ENCODE measurements at regions not wholly inside any gene's neighbourhood (a gene's known extent, or its start where the extent isn't known, plus 50 kb on each side); places are given as distances from the start of the nearest gene placed in this dataset.

- no peak for DNase-seq (ENCODE audit: low read depth, low spot score)
- Histone ChIP-seq H3K9me3 (ENCODE audit: control insufficient read depth, insufficient read depth, low read length) (no peaks in the 10 kb centered on the region), H3K4me3 (ENCODE audit: low read length) (no peak overlapping the region), H3K4me1 (ENCODE audit: control insufficient read depth, insufficient read depth, low read length) (no peaks in the 10 kb centered on the region), H3K27ac (ENCODE audit: low read length) (no peak overlapping the region), H3K27me3 (ENCODE audit: control insufficient read depth, insufficient read depth, low read length) (no peaks in the 10 kb centered on the region), H3K36me3 (ENCODE audit: control insufficient read depth, insufficient read depth, low read length) (no peaks in the 10 kb centered on the region)
Observed at GRCh38 chr5:165626161-165626560, 2120.7 kb downstream of the MAT2B start.

- DNase-seq (ENCODE audit: low read depth, low spot score) = no peak
- H3K9me3 ChIP-seq (ENCODE audit: control insufficient read depth, insufficient read depth, low read length) = no peaks in the 10 kb centered on the region
- H3K27me3 ChIP-seq (ENCODE audit: control insufficient read depth, insufficient read depth, low read length) = no peaks in the 10 kb centered on the region
- no peaks in the 10 kb centered on the region for H3K36me3 ChIP-seq (ENCODE audit: control insufficient read depth, insufficient read depth, low read length)
- H3K4me1 ChIP-seq (ENCODE audit: control insufficient read depth, insufficient read depth, low read length) = no peaks in the 10 kb centered on the region
- no peak overlapping the region for H3K4me3 ChIP-seq (ENCODE audit: low read length)
- no peak overlapping the region for H3K27ac ChIP-seq (ENCODE audit: low read length)
- no CpG with 5 or more reads among the region's 8 CpGs for WGBS (ENCODE audit: insufficient coverage, insufficient read length)
Observed at GRCh38 chr5:165627548-165628170, 2122.2 kb downstream of the MAT2B start.

- H3K4me1 ChIP-seq (ENCODE audit: control insufficient read depth, insufficient read depth, low read length) = peaks cover 3% of the 10 kb centered on the region; the same call in 1 of the 2 replicates
- H3K27ac ChIP-seq (ENCODE audit: low read length) = no peak overlapping the region
- no CpG with 5 or more reads among the region's 9 CpGs for WGBS (ENCODE audit: insufficient coverage, insufficient read length)
- H3K27me3 ChIP-seq (ENCODE audit: control insufficient read depth, insufficient read depth, low read length) = no peaks in the 10 kb centered on the region
- peak; percentile 78 for DNase-seq (ENCODE audit: low read depth, low spot score)
- no peak overlapping the region for H3K4me3 ChIP-seq (ENCODE audit: low read length)
- no peaks in the 10 kb centered on the region for H3K9me3 ChIP-seq (ENCODE audit: control insufficient read depth, insufficient read depth, low read length)
- no peaks in the 10 kb centered on the region for H3K36me3 ChIP-seq (ENCODE audit: control insufficient read depth, insufficient read depth, low read length)
Observed at GRCh38 chr5:165630261-165630778, 2124.9 kb downstream of the MAT2B start.

- Histone ChIP-seq H3K27me3 (ENCODE audit: control insufficient read depth, insufficient read depth, low read length) (no peaks in the 10 kb centered on the region), H3K4me1 (ENCODE audit: control insufficient read depth, insufficient read depth, low read length) (peaks cover 3% of the 10 kb centered on the region; the same call in 1 of the 2 replicates), H3K4me3 (ENCODE audit: low read length) (no peak overlapping the region), H3K27ac (ENCODE audit: low read length) (no peak overlapping the region), H3K9me3 (ENCODE audit: control insufficient read depth, insufficient read depth, low read length) (no peaks in the 10 kb centered on the region), H3K36me3 (ENCODE audit: control insufficient read depth, insufficient read depth, low read length) (no peaks in the 10 kb centered on the region)
- no CpG with 5 or more reads among the region's 1 CpG for WGBS (ENCODE audit: insufficient coverage, insufficient read length)
- DNase-seq (ENCODE audit: low read depth, low spot score) = no peak
Observed at GRCh38 chr5:165631235-165631634, 2125.8 kb downstream of the MAT2B start.

GRCh38 chr5:165642366-165642765 is 2136.9 kb downstream of the MAT2B start:
- no peak overlapping the region for H3K27ac ChIP-seq (ENCODE audit: low read length)
- H3K27me3 ChIP-seq (ENCODE audit: control insufficient read depth, insufficient read depth, low read length) = no peaks in the 10 kb centered on the region
- DNase-seq (ENCODE audit: low read depth, low spot score) = no peak
- no peaks in the 10 kb centered on the region for H3K36me3 ChIP-seq (ENCODE audit: control insufficient read depth, insufficient read depth, low read length)
- no peaks in the 10 kb centered on the region for H3K9me3 ChIP-seq (ENCODE audit: control insufficient read depth, insufficient read depth, low read length)
- H3K4me3 ChIP-seq (ENCODE audit: low read length) = no peak overlapping the region
- no CpG with 5 or more reads among the region's 2 CpGs for WGBS (ENCODE audit: insufficient coverage, insufficient read length)
- H3K4me1 ChIP-seq (ENCODE audit: control insufficient read depth, insufficient read depth, low read length) = no peaks in the 10 kb centered on the region

GRCh38 chr5:165665735-165666400 is 2160.4 kb downstream of the MAT2B start:
- no peak overlapping the region for H3K4me3 ChIP-seq (ENCODE audit: low read length)
- whole genome bisulfite sequencing (ENCODE audit: insufficient coverage, insufficient read length) = no CpG with 5 or more reads among the region's 3 CpGs
- no peaks in the 10 kb centered on the region for H3K36me3 ChIP-seq (ENCODE audit: control insufficient read depth, insufficient read depth, low read length)
- no peak overlapping the region for H3K27ac ChIP-seq (ENCODE audit: low read length)
- H3K27me3 ChIP-seq (ENCODE audit: control insufficient read depth, insufficient read depth, low read length) = no peaks in the 10 kb centered on the region
- DNase-seq (ENCODE audit: low read depth, low spot score) = no peak
- no peaks in the 10 kb centered on the region for H3K9me3 ChIP-seq (ENCODE audit: control insufficient read depth, insufficient read depth, low read length)
- no peaks in the 10 kb centered on the region for H3K4me1 ChIP-seq (ENCODE audit: control insufficient read depth, insufficient read depth, low read length)

GRCh38 chr5:165673499-165673898 is 2168.1 kb downstream of the MAT2B start:
- H3K9me3 ChIP-seq (ENCODE audit: control insufficient read depth, insufficient read depth, low read length) = no peaks in the 10 kb centered on the region

GRCh38 chr5:165695796-165696195 is 2190.4 kb downstream of the MAT2B start:
- WGBS (ENCODE audit: insufficient coverage, insufficient read length) = no CpG with 5 or more reads among the region's 1 CpG
- Histone ChIP-seq H3K4me3 (ENCODE audit: low read length) (no peak overlapping the region), H3K27me3 (ENCODE audit: control insufficient read depth, insufficient read depth, low read length) (no peaks in the 10 kb centered on the region), H3K36me3 (ENCODE audit: control insufficient read depth, insufficient read depth, low read length) (no peaks in the 10 kb centered on the region), H3K9me3 (ENCODE audit: control insufficient read depth, insufficient read depth, low read length) (no peaks in the 10 kb centered on the region), H3K27ac (ENCODE audit: low read length) (no peak overlapping the region), H3K4me1 (ENCODE audit: control insufficient read depth, insufficient read depth, low read length) (no peaks in the 10 kb centered on the region)
- DNase-seq (ENCODE audit: low read depth, low spot score) = no peak

More at GRCh38 chr5:165673499-165673898, 2168.1 kb downstream of the MAT2B start:
- Histone ChIP-seq H3K4me1 (ENCODE audit: control insufficient read depth, insufficient read depth, low read length) (no peaks in the 10 kb centered on the region), H3K36me3 (ENCODE audit: control insufficient read depth, insufficient read depth, low read length) (no peaks in the 10 kb centered on the region), H3K4me3 (ENCODE audit: low read length) (no peak overlapping the region), H3K27me3 (ENCODE audit: control insufficient read depth, insufficient read depth, low read length) (no peaks in the 10 kb centered on the region), H3K27ac (ENCODE audit: low read length) (no peak overlapping the region)
- DNase-seq (ENCODE audit: low read depth, low spot score) = no peak

GRCh38 chr5:165705960-165706359 is 2200.5 kb downstream of the MAT2B start:
- WGBS (ENCODE audit: insufficient coverage, insufficient read length) = no CpG with 5 or more reads among the region's 1 CpG

GRCh38 chr5:165712011-165712410 is 2206.6 kb downstream of the MAT2B start:
- no peaks in the 10 kb centered on the region for H3K36me3 ChIP-seq (ENCODE audit: control insufficient read depth, insufficient read depth, low read length)
- H3K27ac ChIP-seq (ENCODE audit: low read length) = no peak overlapping the region
- no peaks in the 10 kb centered on the region for H3K27me3 ChIP-seq (ENCODE audit: control insufficient read depth, insufficient read depth, low read length)
- DNase-seq (ENCODE audit: low read depth, low spot score) = no peak
- no peak overlapping the region for H3K4me3 ChIP-seq (ENCODE audit: low read length)
- no peaks in the 10 kb centered on the region for H3K4me1 ChIP-seq (ENCODE audit: control insufficient read depth, insufficient read depth, low read length)
- H3K9me3 ChIP-seq (ENCODE audit: control insufficient read depth, insufficient read depth, low read length) = no peaks in the 10 kb centered on the region
- WGBS (ENCODE audit: insufficient coverage, insufficient read length) = no CpG with 5 or more reads among the region's 3 CpGs

More at GRCh38 chr5:165705960-165706359, 2200.5 kb downstream of the MAT2B start:
- Histone ChIP-seq H3K4me3 (ENCODE audit: low read length) (no peak overlapping the region), H3K27ac (ENCODE audit: low read length) (no peak overlapping the region), H3K4me1 (ENCODE audit: control insufficient read depth, insufficient read depth, low read length) (no peaks in the 10 kb centered on the region), H3K36me3 (ENCODE audit: control insufficient read depth, insufficient read depth, low read length) (no peaks in the 10 kb centered on the region), H3K27me3 (ENCODE audit: control insufficient read depth, insufficient read depth, low read length) (no peaks in the 10 kb centered on the region), H3K9me3 (ENCODE audit: control insufficient read depth, insufficient read depth, low read length) (no peaks in the 10 kb centered on the region)
- no peak for DNase-seq (ENCODE audit: low read depth, low spot score)

- Histone ChIP-seq H3K36me3 (ENCODE audit: control insufficient read depth, insufficient read depth, low read length) (no peaks in the 10 kb centered on the region), H3K4me1 (ENCODE audit: control insufficient read depth, insufficient read depth, low read length) (no peaks in the 10 kb centered on the region), H3K4me3 (ENCODE audit: low read length) (no peak overlapping the region), H3K27ac (ENCODE audit: low read length) (no peak overlapping the region), H3K27me3 (ENCODE audit: control insufficient read depth, insufficient read depth, low read length) (no peaks in the 10 kb centered on the region), H3K9me3 (ENCODE audit: control insufficient read depth, insufficient read depth, low read length) (no peaks in the 10 kb centered on the region)
- WGBS (ENCODE audit: insufficient coverage, insufficient read length) = 100% methylated on average over 1 of the region's 1 CpG
- DNase-seq (ENCODE audit: low read depth, low spot score) = no peak
Observed at GRCh38 chr5:165714598-165714997, 2209.2 kb downstream of the MAT2B start.
